GM12874 (cell line): ENCODE measurements at regions not wholly inside any gene's neighbourhood (a gene's known extent, or its start where the extent isn't known, plus 50 kb on each side); places are given as distances from the start of the nearest gene placed in this dataset.

Experiments
- TF ChIP-seq, protein P1 (sequence below): IDR thresholded peaks from 2 replicates; pipeline ENCODE4 v1.5.1; 2011; ENCODE audit warnings: low read depth, mild to moderate bottlenecking, control low read depth, low read length, moderate library complexity; ENCODE audit not compliant: insufficient read depth

DNA sequence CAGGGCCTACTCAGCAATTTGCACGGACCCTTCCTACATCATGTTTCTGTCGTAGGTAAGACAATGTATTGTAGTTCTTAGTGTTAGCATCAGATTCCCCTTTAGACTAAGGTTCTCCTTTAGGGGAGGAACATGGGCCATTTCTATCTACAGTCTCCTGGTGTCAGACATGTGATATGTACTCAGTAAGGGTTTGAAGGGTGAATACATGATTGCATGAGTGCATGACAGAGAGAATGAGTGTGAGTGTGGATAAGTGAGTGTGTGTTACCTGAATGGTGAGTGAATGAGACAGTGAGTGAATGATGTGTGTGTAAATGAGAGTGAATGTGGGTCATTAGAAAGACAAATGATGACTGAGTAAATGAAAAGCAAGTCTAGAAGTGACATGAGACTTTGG lies 476.8 kb downstream of the HAPSTR1 start:
- TF ChIP-seq, protein P1, sequence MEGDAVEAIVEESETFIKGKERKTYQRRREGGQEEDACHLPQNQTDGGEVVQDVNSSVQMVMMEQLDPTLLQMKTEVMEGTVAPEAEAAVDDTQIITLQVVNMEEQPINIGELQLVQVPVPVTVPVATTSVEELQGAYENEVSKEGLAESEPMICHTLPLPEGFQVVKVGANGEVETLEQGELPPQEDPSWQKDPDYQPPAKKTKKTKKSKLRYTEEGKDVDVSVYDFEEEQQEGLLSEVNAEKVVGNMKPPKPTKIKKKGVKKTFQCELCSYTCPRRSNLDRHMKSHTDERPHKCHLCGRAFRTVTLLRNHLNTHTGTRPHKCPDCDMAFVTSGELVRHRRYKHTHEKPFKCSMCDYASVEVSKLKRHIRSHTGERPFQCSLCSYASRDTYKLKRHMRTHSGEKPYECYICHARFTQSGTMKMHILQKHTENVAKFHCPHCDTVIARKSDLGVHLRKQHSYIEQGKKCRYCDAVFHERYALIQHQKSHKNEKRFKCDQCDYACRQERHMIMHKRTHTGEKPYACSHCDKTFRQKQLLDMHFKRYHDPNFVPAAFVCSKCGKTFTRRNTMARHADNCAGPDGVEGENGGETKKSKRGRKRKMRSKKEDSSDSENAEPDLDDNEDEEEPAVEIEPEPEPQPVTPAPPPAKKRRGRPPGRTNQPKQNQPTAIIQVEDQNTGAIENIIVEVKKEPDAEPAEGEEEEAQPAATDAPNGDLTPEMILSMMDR = no peak

DNA sequence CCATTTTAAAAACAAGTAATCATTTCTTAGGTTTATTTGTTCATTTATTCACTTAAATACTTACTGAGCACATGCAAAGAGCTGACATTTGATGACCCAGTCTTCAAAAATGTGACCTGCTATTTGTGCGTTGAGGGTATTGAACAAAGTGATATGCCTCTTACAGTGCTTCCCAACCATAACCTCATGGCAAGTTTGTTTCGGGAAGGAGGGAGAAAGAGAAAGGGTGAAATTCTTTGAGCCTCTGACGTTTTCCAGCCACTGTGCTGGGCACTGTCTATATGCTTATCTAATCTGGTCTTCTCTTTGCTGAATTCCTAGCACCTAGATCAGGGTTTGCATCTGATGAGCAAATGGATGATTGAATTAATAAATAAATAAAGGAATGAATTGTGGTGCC lies 479.1 kb downstream of the HAPSTR1 start:
- TF ChIP-seq, protein P1 = no peak

DNA sequence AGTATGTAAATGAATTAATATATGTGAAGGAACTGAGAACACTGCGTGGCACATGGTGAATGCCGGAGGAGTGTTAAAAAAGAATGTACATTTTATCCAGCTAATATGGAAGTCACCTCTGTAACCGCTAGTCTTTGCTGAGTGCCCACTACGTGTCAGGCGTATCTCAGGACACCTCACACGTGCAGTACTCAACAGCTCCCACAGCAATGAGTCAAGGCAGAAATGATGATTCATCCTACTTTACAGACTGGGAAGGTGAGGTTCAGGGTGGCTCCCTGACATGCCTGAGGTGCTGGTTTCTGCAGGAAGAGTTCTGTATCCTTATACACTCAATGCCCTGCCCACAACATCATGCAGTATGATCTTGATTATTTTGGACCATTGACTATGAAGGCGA lies 487.0 kb downstream of the HAPSTR1 start:
- TF ChIP-seq, protein P1 = no peak

DNA sequence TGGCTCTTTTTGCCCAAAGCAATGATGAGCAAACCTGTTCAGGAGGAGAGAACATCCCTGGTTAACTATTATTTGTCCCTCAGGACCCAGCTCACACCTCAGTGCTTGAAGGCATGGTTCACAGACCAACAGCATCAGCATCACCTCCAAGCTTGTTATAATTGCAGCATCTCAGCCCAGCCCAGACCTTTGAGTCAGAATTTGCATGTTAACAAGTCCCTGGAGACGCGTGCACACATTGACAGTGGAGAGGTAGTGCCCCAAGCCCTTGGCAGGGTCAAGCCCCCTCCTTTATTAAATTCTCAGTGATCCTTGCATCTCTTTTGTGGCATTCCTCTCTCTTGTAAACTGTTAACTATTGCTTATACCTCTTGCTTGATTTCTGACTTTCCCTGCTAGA lies 488.6 kb downstream of the HAPSTR1 start:
- TF ChIP-seq, protein P1 = no peak

DNA sequence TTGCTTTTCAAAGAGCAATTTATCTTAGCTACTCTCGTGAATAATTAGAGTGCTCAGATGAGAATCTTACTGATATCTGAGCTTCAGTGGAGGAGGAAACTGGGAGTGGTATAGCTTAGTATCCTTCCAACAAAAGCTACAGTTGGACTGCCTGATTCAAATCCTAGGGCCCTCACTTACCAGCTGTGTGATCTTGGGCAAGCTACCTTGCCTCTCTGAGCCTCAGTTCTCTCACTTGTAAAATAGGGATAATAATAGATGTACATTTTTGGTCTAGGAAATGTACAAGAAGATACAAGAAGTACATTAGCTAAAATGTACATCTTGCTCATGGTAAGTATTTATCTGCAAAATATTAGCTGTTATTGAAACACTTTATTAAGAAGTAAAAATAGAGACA lies 502.0 kb downstream of the HAPSTR1 start:
- TF ChIP-seq, protein P1 = no peak

DNA sequence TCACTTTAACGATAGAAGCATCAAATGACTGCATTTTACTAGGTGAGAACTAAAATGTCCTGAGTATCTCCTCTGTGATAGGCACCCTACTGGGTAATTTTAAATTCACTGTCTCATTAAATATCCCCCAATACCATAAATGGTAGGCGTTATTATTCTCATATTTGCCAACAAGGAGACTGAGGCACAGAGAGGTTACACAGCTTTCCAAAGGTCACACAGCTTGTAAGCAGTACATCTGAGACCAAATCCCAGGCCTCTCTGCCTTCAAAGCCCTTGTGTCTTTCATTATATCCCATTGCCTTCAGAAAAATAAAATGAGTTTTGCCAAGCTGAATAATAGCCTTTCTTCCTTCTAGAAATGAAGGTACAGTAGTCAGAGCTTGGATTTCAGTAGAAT lies 502.6 kb downstream of the HAPSTR1 start:
- TF ChIP-seq, protein P1 = no peak

DNA sequence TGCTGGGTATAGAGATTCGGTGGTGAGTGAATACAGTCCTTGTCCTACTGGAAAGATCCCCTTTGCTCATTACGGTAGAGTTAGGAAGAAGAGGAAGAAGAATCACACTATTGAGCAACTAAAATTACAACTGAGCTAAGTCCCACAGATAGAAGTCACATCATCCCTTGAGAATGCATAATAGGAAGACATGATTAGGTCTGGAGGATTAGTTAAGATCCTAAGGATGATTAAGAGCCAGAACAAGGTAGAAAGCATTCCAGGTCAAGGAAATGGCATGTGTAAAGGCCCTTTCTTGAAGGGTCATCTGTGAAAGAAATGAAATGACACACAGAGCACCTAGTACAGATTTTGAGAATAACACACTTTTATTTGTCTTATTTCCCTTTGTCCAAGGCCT lies 503.5 kb downstream of the HAPSTR1 start:
- TF ChIP-seq, protein P1 = no peak

DNA sequence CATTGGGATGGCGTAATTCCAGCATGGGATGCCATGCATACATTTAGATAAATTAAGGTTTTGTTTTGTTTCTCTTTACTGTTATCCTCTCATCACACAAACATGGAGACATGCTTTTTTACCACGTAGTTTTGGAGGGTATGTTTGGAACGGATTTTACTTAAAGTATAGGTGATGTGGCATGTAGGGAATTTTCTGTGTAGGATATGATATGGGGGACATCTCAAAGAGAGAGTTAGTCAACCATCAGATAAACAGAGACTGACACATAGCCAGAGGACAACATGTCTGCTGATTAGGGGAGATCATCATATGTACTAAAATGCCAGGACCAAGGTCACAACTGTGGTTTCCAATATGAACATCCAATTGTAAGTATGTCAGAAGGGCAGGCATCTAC lies 503.9 kb downstream of the HAPSTR1 start:
- TF ChIP-seq, protein P1 = no peak
